Ascending aorta (tissue), 2 donors: ENCODE measurements at regions not wholly inside any gene's neighbourhood (a gene's known extent, or its start where the extent isn't known, plus 50 kb on each side); places are given as distances from the start of the nearest gene placed in this dataset.

ENCODE experiments used
- DNase-seq, 2 donors: peaks; one replicate each; pipeline ENCODE4 v3.0.0-alpha.2; 2019; ENCODE audit warnings: low spot score in 2 of 2
- H3K27ac ChIP-seq, 2 donors: fragments of 200-600 bp; sonication (generic); one replicate each; pipeline ENCODE4 v1.5.1; 2016 to 2017; ENCODE audit warnings: mild to moderate bottlenecking in 1 of 2
- H3K27me3 ChIP-seq: fragments of 200-600 bp; sonication (generic); one replicate; pipeline ENCODE4 v1.5.1; 2017
- H3K36me3 ChIP-seq, 2 donors: fragments of 200-600 bp; sonication (generic); one replicate each; pipeline ENCODE4 v1.5.1; 2016
- H3K4me1 ChIP-seq, 2 donors: fragments of 200-600 bp; sonication (generic); one replicate each; pipeline ENCODE4 v1.5.1; 2016 to 2017; ENCODE audit warnings: mild to moderate bottlenecking in 1 of 2
- H3K4me3 ChIP-seq, 2 donors: fragments of 200-600 bp; sonication (generic); one replicate each; pipeline ENCODE4 v1.5.1; 2016 to 2017; ENCODE audit warnings: mild to moderate bottlenecking in 1 of 2
- H3K9me3 ChIP-seq, 2 donors: fragments of 200-600 bp; sonication (generic); one replicate each; pipeline ENCODE4 v1.5.1; 2016
- CTCF ChIP-seq, 3 experiments: fragments of 200-600 bp in 2 of 3; fragments of 450-650 bp in 1 of 3; sonication (generic) in 2 of 3; IDR thresholded peaks; one replicate each; pipeline ENCODE4 v1.5.1; 2016 to 2019; ENCODE audit warnings: antibody characterized with exemption in 3 of 3, mild to moderate bottlenecking in 1 of 3, moderate library complexity in 1 of 3
- intact Hi-C: fragments of 100-400 bp; cut with DNase I; formaldehyde crosslinking; loops from one replicate; pipeline ENCODE4 v1.15.1; 2023

DNA sequence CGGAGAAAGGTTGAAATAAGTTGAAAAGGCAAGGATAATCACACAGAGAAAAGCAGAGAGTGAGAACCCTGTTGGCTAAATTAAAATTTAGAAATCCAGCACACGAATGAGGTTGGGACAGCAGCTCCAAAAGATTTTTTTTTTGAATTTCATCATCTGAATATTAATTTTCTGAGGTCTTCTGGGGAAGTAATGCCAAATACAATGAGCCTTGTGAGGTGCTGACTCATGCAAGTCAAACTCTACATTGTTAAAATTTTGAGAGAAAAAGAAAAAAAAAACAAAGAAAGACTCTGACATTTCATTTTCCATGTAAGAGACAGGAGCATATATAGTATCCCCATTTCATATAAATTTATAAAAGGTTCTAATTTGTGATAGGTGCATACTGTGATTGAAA is 614.2 kb upstream of the CDH2 start:
- intact Hi-C loops: no loop called here
- Histone ChIP-seq H3K4me3 (no peak overlapping the region), H3K27ac (no peak overlapping the region), H3K9me3 (no peaks in the 10 kb centered on the region), H3K4me1 (peaks cover 0 to 3% of the 10 kb centered on the region in 2 donors), H3K36me3 (no peaks in the 10 kb centered on the region), H3K27me3 (no peaks in the 10 kb centered on the region)
- TF ChIP-seq CTCF (IDR thresholded peaks at IDR 0.05): no peak
- no peak for DNase-seq

GRCh38 chr18:28789502-28789901 is 612.6 kb upstream of the CDH2 start:
- no peaks in the 10 kb centered on the region for H3K27me3 ChIP-seq
- intact Hi-C loops: no loop called here
- peaks cover 0 to 3% of the 10 kb centered on the region in 2 donors for H3K4me1 ChIP-seq
- H3K27ac ChIP-seq: no peak overlapping the region
- no peaks in the 10 kb centered on the region for H3K9me3 ChIP-seq
- H3K36me3 ChIP-seq: no peaks in the 10 kb centered on the region
- no peak overlapping the region for H3K4me3 ChIP-seq
- no peak for TF ChIP-seq CTCF (IDR thresholded peaks at IDR 0.05)
- DNase-seq: no peak

DNA sequence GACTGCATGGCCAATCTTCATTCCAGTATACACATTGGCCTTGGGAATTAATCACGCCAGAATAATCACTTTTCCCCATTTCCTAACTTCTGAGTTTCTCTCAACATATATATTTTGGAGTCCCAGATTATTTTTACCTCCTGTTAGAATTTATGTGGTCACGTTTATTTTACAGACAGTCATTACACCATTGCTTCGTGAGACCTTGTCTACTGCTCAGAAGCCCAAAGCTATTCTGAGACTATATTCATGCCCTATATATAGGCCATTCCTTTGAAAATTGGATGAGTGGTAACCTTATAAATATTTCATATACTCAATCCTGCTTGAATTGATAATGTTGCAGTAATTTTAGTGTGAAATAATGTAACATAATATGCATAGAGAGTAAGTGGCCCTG is 610.0 kb upstream of the CDH2 start:
- Histone ChIP-seq H3K27ac (no peak overlapping the region), H3K27me3 (no peaks in the 10 kb centered on the region), H3K9me3 (no peaks in the 10 kb centered on the region), H3K4me3 (no peak overlapping the region), H3K4me1 (peaks cover 0 to 3% of the 10 kb centered on the region in 2 donors), H3K36me3 (no peaks in the 10 kb centered on the region)
- intact Hi-C loops: no loop called here
- no peak for TF ChIP-seq CTCF (IDR thresholded peaks at IDR 0.05)
- no peak for DNase-seq

DNA sequence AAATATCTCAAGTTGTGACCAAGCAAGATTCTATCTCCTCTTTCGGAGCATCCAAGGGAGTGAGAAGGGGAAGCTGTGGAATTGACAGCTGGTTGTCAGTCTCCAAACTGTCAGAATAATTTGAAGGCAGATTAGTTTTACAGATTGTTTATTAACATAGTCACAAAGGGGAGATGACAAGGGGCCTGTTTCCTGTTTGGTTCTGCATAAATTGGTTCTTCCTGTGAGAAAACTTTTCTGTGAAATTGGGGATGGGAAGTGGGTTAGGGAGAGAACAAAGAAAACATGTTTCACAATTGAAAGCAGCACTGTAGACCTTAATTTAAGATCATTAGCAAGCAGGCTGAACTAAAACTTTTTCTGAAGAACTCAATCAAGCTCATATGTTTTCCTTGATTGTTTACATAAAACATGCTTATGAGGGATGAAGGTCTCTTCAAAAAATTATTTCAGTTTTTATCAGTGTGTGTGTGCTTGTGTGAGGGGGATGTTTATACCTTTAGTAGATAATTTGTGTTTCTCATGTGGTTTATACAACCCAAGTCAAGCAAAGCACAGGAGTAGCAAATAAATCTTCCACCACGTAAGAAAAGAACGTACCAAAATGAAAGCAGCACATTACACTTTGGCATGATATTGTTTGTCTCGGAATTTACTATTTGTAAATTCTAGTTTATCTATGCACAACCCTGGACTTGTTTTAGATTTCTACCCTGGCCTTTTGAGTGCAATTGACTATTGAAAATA is 604.9 kb upstream of the CDH2 start:
- no peak for DNase-seq
- H3K9me3 ChIP-seq: no peaks in the 10 kb centered on the region
- H3K4me3 ChIP-seq: no peak overlapping the region
- H3K27ac ChIP-seq: no peak overlapping the region
- no peak for TF ChIP-seq CTCF (IDR thresholded peaks at IDR 0.05)
- intact Hi-C loops: no loop called here
- H3K4me1 ChIP-seq: no peaks in the 10 kb centered on the region
- H3K27me3 ChIP-seq: no peaks in the 10 kb centered on the region
- no peaks in the 10 kb centered on the region for H3K36me3 ChIP-seq

DNA sequence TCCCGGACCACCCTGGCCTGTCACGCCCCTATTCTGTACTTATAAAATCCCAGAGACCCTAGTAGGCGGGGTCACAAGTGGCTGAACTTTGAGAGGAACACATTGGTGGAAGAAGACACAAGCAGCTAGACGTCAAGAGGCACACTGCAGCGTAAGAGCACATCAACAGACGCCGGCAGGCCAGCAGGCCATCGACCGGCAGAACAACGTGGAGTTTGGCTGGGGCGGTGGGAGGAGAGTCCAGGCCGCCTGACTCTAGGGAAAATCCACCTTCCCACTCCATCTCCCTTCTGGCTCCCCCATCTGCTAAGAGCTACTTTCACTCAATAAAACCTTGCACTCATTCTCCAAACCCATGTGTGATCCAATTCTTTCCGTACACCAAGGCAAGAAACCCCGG is 601.8 kb upstream of the CDH2 start:
- no peaks in the 10 kb centered on the region for H3K36me3 ChIP-seq
- no peaks in the 10 kb centered on the region for H3K4me1 ChIP-seq
- no peaks in the 10 kb centered on the region for H3K9me3 ChIP-seq
- no peak overlapping the region for H3K27ac ChIP-seq
- H3K27me3 ChIP-seq: no peaks in the 10 kb centered on the region
- TF ChIP-seq CTCF (IDR thresholded peaks at IDR 0.05): no peak
- H3K4me3 ChIP-seq: no peak overlapping the region
- DNase-seq: no peak
- intact Hi-C loops: no loop called here

DNA sequence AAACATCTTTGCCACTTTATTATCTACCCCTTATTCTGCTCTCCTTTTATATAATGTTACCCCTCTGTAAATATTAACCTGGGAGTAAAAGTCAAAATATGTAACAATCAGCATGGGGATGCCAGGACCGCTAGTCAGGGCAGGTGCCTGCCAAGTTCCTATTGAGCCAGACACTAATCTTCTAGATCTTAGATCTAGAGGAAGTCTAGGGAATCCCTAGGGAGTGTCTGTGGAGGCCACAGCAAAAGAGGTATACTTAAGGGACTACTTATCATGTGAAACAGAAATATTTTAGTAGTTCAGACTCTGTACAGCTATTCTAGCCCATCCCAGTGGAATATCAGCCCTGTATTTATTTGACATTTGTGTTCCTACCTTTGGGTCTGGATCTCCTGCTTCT is 600.8 kb upstream of the CDH2 start:
- Histone ChIP-seq H3K36me3 (no peaks in the 10 kb centered on the region), H3K9me3 (no peaks in the 10 kb centered on the region), H3K4me3 (no peak overlapping the region), H3K4me1 (no peaks in the 10 kb centered on the region), H3K27ac (no peak overlapping the region), H3K27me3 (no peaks in the 10 kb centered on the region)
- DNase-seq: no peak
- TF ChIP-seq CTCF (IDR thresholded peaks at IDR 0.05): no peak
- intact Hi-C loops: no loop called here
